HG02973 (cell line): ENCODE measurements at regions not wholly inside any gene's neighbourhood (a gene's known extent, or its start where the extent isn't known, plus 50 kb on each side); places are given as distances from the start of the nearest gene placed in this dataset.

Source experiments
- ATAC-seq: cut with Tn5 transposase; IDR thresholded peaks from one replicate; pipeline ENCODE4 v1.9.1; 2021; ENCODE audit warnings: moderate library complexity; ENCODE audit not compliant: unreplicated experiment

DNA sequence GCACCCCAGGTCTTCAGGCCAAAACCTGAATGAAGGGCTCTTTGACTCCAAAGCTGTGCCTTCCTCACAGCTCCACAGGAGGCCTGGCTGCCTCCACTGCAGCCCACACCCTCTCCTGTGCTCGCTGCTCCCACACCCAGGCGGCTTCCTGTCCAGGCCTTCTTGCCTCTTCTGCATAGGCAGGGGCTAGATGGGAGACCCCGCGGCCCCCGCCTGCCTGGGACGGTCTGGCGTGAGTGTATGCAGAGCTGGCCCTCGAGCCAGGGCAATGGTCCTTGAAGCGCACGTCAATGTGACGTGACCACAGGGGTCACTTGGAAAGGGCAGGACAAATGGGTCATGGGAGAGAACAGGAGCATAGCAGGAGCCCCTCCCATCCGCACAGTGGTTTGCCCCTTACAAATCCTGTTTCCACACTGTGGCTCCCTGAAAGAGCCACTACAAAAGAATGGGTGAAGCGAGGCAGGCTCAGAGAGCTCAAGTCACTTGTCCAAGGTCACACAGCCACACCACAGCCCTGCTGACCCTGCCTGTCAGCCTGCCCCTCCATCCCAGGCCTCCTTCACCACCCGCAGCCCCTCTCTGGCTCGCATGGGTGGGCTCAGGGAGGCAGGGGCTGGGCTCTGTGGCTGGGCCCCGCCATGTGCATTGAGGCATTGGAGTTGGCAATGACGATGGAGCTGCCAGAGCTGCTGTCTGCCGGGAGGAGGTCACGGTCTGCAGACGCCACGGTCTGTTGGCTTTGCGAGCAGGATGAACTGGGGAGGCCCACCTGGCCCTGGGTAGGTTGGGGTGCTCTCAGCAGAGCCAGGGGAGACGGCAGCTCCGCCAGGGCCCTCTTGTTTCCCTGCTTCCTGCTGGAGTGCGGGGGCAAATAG lies 71.2 kb upstream of the WNT11 start:
- ATAC-seq: no peak

GRCh38 chr11:76276781-76277155 lies 70.5 kb upstream of the WNT11 start:
- no peak for ATAC-seq

- ATAC-seq: no peak
Observed at GRCh38 chr11:76276046-76276780, 69.9 kb upstream of the WNT11 start.

- no peak for ATAC-seq
Observed at GRCh38 chr11:76275446-76275845, 69.1 kb upstream of the WNT11 start.

- ATAC-seq: no peak
Observed at GRCh38 chr11:76271068-76271467, 64.8 kb upstream of the WNT11 start.

DNA sequence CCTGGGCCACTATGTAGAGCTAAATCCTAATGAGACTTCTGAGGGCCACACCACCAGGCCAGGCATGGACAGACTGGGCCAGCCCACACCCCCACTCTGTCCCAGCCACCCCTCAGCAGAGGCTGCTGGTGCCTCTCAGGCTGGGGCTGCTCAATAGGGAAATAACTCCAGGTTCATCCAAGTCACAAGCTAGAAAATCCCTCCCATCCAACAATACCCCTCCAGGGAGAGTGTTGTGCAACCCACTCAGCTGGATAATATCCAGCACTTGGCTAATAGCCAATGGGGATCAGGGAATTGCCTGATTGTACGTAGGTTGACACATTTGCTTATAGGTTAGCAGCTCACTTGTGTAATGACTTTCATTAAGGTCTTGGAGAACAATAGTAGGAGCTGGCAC lies 64.1 kb upstream of the WNT11 start:
- ATAC-seq: no peak

DNA sequence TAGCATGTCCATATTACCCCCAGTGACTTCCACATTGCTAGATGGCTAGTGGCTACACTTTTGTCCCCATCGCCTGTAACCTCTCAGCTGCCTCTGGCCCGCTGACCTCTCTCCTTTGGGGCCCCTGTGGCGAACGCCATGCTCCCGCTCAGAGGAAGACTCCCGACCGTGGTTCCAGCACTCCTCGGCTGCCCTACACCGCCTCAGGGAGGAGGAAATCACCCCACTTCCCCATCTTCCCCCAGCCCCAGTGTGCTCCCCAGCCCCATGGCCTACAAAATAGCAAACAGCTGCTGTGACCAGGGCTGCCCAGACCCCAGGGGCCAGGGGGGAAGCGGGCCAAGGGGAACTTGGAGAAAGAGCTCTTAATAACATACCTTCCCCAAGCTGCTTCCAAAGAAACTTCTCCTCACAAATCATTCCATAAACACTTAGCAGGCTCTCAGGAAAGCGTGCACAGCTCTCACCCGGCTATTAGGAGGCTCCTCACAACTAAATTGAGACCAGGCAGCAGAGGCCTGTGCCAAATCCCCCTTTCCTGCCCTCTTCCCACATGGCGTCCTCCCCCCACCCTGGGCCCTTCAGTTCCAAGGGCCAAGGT lies 63.5 kb upstream of the WNT11 start:
- no peak for ATAC-seq

GRCh38 chr11:76269247-76269646 lies 62.9 kb upstream of the WNT11 start:
- ATAC-seq: no peak

DNA sequence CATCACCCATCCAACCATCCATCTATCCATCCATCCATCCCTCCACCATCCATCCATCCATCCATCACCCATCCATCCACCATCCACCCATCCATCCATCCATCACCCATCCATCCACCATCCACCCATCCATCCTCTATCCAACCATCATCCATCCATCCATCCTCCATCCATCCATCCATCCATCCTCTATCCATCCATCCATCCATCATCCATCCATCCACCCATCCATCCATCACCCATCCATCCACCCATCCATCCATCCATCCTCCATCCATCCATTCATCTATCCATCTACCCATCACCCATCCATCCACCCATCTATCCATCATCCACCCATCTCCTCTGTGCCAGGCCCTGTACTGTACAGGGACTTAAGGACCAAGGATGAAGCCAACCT lies 62.2 kb upstream of the WNT11 start:
- ATAC-seq: no peak

DNA sequence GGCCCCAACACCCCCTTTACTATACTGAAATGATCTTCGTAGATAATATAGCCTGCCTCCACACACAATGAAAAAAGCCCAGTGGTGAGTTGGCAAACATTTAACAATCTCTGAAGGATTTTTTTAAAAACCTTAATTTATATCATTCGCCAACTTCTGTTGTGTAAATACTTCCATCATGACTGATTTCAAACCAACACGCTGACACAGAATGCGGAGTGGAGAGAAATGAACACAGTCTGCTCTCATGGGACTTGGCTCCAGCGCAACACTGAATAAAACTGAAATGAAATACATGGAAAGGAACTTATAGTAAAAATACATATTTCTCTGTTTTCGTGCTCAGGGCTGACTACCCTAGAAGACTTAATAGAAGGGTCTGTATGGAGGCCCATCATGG lies 61.3 kb upstream of the WNT11 start:
- ATAC-seq: no peak

GRCh38 chr11:76266286-76267100 lies 60.2 kb upstream of the WNT11 start:
- ATAC-seq: no peak

- no peak for ATAC-seq
Observed at GRCh38 chr11:76265771-76266241, 59.5 kb upstream of the WNT11 start.

DNA sequence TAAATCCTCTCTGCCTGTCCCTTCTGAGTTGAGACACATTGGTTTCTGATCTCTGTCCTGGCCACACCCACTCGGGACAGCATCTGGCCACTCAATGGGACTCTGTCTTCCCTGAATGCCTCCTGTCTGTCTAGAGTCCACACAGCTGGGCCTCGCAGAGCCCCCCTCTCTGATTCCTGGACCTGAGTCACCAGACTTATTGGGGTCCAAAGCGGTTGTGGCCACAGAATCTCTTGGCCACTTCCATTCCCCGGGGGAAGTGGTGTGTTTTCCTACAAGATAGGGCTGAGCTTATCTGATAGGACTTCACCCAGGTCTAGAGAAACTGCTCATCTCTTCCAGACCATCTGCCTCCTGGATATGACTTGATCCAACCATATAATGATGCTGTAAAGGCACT lies 57.4 kb upstream of the WNT11 start:
- no peak for ATAC-seq

DNA sequence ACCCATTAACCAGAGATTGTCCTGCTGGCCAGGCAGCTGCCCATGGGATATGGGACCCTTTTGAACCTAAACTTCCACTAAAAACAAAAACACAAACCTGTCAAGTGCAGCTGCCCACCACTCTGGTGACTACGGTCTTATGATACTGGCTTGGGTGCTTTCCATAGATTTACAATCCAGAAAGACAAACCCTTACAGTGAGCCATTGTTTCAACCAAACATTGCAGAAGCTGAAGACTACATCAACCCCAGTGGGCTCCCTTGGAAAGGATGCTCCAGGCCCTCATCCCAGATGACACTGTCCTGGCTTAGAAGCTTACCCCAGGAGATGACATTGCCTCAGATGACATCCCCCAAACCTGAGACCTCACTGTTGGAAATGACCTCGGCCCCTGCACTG lies 56.9 kb upstream of the WNT11 start:
- ATAC-seq: no peak

- ATAC-seq: no peak
Observed at GRCh38 chr11:76260296-76260925, 54.1 kb upstream of the WNT11 start.

- no peak for ATAC-seq
Observed at GRCh38 chr11:76259299-76259908, 53.1 kb upstream of the WNT11 start.

GRCh38 chr11:76257074-76257719 lies 50.9 kb upstream of the WNT11 start:
- no peak for ATAC-seq

DNA sequence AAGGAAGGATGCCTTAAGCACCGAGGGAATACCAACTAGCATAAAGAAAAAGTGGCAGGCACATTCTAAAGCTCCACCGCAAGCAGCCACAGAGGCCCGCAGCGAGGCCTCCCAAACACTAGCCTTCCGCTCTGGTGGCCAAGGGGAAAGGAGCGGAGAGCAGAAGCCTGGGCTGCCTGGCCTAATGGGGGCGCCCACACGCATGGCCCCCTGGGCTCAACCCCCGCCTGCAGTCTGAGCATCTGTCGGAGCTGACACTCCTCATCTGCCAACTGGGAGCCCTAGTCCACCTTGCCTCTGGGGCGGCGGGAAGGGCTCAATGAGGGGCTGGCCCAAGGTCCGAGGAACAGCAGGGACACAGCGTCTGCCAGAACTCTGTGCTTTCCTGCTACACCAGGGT lies 50.1 kb upstream of the WNT11 start:
- ATAC-seq: no peak
